Activated naive CD8-positive, alpha-beta T cell treated with anti-CD3 and anti-CD28 coated beads, Interleukin-2, amount 50 U/mL, for 24 hours (primary cell): ENCODE measurements at regions not wholly inside any gene's neighbourhood (a gene's known extent, or its start where the extent isn't known, plus 50 kb on each side); places are given as distances from the start of the nearest gene placed in this dataset.
"Not testable (repeated sequence)": the region's sequence is repeated elsewhere in the genome, so short reads cannot be mapped to it uniquely, and the experiment has no call there.

Source experiments
- ATAC-seq: fragments of 150-1000 bp; cut with Tn5 transposase; one replicate; pipeline ENCODE4 v1.10.0; 2021
- DNase-seq: peaks from one replicate; pipeline ENCODE4 v3.0.0; 2021
- H3K27ac Mint-ChIP-seq: one replicate; pipeline ENCODE4 v1.8.0; 2021; ENCODE audit warnings: mild to moderate bottlenecking, mixed read lengths
- H3K27me3 Mint-ChIP-seq: one replicate; pipeline ENCODE4 v1.8.0; 2021; ENCODE audit warnings: mixed read lengths
- H3K36me3 Mint-ChIP-seq: one replicate; pipeline ENCODE4 v1.8.0; 2021; ENCODE audit warnings: low read depth, mixed read lengths
- H3K4me1 Mint-ChIP-seq: one replicate; pipeline ENCODE4 v1.8.0; 2021; ENCODE audit warnings: mixed read lengths
- H3K4me3 Mint-ChIP-seq: one replicate; pipeline ENCODE4 v1.8.0; 2021; ENCODE audit warnings: mild to moderate bottlenecking, moderate library complexity, mixed read lengths
- H3K9me3 Mint-ChIP-seq: one replicate; pipeline ENCODE4 v1.8.0; 2021; ENCODE audit warnings: mixed read lengths

DNA sequence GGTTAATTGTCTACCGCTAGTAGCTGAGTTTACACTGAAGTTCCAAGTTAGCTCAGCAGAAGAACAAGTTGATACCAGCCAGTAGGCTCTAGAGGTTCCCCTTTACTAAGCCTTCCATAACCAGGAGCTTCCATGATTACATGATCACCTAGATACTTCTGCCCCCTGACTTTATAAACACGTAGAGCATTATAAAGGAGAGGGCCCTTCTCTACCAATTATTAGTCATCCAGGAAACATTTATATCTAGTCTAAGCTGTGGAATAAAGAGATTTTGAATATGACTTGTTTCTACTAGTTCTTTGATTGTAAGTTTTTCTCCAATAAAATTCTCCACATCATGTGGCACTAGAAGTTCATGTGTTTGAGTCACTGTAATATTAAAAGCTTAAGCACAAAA lies 818.1 kb upstream of the PCDH10 start:
- no peak for DNase-seq
- no peaks in the 10 kb centered on the region for H3K36me3 Mint-ChIP-seq
- peaks cover 7% of the 10 kb centered on the region for H3K9me3 Mint-ChIP-seq
- H3K27me3 Mint-ChIP-seq = no peaks in the 10 kb centered on the region
- no peak overlapping the region for H3K27ac Mint-ChIP-seq
- H3K4me1 Mint-ChIP-seq = no peaks in the 10 kb centered on the region
- H3K4me3 Mint-ChIP-seq = no peak overlapping the region
- no peak for ATAC-seq

DNA sequence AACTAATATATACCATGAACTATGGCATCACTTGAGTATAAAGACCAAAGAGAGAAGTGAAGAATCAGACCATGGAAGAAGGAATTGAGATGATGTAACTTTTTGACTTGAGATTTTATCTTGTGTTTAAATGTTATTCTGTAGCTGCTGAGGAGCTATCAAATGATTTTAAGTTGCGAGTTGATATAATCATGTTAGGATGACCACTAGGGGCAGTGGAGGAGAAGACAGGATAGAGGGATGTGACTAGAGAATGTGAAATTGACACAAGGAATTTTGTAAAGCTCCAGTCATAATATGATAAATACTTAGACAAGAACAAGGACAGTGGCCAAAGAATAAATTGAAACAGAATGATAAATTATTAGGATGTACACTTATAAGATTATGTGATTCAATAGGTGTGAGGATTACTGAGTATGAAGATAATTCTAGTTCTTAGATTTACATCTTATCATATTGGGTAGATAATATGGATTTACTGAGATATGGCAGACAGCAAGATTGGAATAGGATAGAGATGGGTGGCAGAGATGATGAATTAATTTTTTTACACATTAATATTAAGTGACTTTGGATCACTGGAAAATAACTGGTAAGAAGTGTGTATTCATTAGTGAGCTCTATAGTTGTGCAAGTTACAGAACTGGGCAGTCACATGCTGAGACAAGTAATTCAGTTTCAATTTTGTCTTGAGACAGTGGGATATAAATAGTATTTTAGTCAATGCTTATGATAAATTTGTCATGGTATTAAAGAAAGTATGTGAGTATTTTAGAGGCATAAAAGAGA lies 816.0 kb upstream of the PCDH10 start:
- no peak for ATAC-seq
- H3K36me3 Mint-ChIP-seq = no peaks in the 10 kb centered on the region
- H3K9me3 Mint-ChIP-seq = peaks cover 7% of the 10 kb centered on the region
- no peaks in the 10 kb centered on the region for H3K4me1 Mint-ChIP-seq
- no peaks in the 10 kb centered on the region for H3K27me3 Mint-ChIP-seq
- no peak overlapping the region for H3K27ac Mint-ChIP-seq
- no peak for DNase-seq
- no peak overlapping the region for H3K4me3 Mint-ChIP-seq

DNA sequence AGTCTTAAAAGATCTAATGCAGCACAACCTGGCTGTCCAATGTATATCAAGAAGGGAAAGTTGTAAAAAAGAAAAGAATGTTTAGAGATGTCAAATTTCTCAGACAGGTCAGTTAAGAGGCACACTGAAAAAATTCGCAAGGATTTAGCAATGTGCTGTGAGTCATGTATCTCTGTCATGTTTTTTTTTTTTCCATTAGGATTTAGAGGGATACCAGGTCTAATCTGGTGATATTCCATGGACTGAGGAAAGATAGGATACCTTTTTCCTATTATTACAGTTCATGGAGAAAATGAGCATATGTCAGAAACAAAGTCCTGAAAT lies 815.4 kb upstream of the PCDH10 start:
- ATAC-seq (no peak), DNase-seq (no peak)
- H3K4me1 Mint-ChIP-seq = no peaks in the 10 kb centered on the region
- peaks cover 7% of the 10 kb centered on the region for H3K9me3 Mint-ChIP-seq
- H3K4me3 Mint-ChIP-seq = no peak overlapping the region
- no peak overlapping the region for H3K27ac Mint-ChIP-seq
- H3K36me3 Mint-ChIP-seq = no peaks in the 10 kb centered on the region
- no peaks in the 10 kb centered on the region for H3K27me3 Mint-ChIP-seq

DNA sequence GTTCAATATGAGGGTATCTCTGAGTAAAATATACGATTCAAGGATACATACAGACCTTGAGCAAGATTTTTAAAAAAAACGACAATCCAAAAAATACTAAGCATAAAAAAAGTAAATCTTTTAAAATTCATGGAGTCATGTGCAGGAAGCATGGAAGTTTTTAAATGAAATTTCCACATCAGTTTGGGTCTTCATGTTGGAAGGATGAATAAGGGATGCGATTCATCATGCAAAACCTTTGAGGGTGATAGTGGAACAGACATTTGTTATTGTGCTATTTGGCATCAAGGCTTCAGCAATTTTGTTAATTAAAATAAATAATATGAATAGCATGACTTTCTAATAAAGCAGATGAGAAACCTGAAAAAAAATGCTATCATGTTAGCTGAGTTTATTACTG lies 815.0 kb upstream of the PCDH10 start:
- H3K4me1 Mint-ChIP-seq = no peaks in the 10 kb centered on the region
- no peak overlapping the region for H3K4me3 Mint-ChIP-seq
- no peak overlapping the region for H3K27ac Mint-ChIP-seq
- no peak for DNase-seq
- H3K36me3 Mint-ChIP-seq = no peaks in the 10 kb centered on the region
- no peaks in the 10 kb centered on the region for H3K27me3 Mint-ChIP-seq
- H3K9me3 Mint-ChIP-seq = peaks cover 7% of the 10 kb centered on the region
- ATAC-seq = no peak

DNA sequence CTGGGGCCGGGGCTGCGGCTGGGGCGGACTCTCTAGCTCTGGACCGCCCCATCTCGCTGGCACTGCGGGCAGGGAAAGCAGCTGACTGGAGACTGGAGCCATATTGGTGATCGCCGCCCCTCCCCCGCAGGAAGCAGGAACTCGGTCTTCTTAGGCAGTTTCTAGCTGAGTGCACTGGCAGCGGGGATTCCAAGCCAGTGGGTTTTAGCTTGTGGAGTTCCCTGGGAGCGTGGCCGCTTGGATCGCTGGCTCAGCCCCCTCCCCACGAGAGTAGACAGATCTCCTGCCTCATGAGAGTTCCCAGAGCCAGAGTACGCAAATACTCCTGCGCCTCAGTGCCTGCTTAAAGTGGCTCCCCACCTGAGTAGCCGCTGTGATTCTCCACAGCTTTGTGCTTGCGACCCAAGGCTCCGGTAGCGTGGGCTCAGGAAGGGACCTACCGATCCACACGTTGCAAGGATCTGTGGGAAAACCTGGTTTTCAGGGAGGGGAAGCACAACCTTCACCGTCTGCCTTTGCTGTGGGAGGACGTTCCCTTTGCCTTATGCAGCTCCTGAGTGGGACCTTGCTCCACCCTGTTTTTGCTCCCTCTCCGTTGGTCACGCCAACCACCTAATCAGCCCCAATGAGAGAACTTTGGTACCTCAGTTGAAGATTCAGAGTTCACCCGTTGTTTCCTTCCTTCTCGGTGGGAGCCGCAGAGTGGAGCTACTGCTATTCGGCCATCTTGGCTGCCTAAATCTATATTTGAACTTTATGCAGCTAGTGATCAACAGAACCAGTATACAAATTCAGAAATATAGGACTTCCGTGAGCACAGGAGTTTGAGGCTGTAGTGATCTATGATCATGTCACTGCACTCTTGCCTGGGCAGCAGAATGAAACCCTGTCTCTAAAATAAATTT lies 803.9 kb upstream of the PCDH10 start:
- Mint-ChIP-seq H3K9me3 (no peaks in the 10 kb centered on the region), H3K4me3 (no peak overlapping the region), H3K36me3 (no peaks in the 10 kb centered on the region), H3K27ac (no peak overlapping the region), H3K27me3 (no peaks in the 10 kb centered on the region), H3K4me1 (no peaks in the 10 kb centered on the region)
- ATAC-seq (no peak), DNase-seq (no peak)

DNA sequence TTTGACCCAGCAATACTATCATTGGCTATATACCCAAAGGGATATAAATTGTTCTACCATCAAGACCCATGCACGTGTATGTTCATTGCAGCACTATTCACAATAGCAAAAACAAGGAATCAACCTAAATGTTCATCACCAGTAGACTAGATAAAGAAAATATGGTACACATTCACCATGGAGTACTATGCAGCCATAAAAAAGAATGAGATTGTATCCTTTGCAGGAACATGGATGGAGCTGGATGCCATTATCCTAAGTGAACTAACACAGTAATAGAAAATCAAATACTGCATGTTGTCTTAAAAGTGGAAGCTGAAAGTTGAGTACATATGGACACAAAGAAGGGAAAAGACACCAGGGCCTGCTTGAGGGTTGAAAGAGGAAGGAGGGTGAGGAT lies 803.1 kb upstream of the PCDH10 start:
- ATAC-seq (no peak), DNase-seq (no peak)
- no peak overlapping the region for H3K27ac Mint-ChIP-seq
- no peaks in the 10 kb centered on the region for H3K36me3 Mint-ChIP-seq
- H3K9me3 Mint-ChIP-seq = no peaks in the 10 kb centered on the region
- no peaks in the 10 kb centered on the region for H3K27me3 Mint-ChIP-seq
- no peaks in the 10 kb centered on the region for H3K4me1 Mint-ChIP-seq
- H3K4me3 Mint-ChIP-seq = no peak overlapping the region

DNA sequence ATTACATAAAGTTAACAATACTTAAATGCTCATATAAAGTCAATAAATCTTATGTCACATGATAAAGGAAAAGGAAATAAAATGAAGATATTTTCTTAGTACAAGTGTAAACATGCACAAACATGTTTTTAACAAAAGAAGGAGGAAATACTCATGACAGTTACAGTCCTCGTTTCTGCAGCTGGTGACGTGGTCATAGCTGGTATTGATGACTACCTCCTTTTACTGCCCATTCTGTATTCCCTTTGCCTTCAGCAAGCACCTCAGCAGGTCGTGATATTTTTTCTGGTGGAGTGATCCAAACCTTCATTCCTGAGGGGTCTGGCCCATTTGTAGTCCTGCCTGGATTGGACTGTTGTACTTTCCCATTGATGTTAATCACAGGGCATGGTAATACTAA lies 797.5 kb upstream of the PCDH10 start:
- H3K27me3 Mint-ChIP-seq, DNase-seq, H3K27ac Mint-ChIP-seq: not testable (repeated sequence)

DNA sequence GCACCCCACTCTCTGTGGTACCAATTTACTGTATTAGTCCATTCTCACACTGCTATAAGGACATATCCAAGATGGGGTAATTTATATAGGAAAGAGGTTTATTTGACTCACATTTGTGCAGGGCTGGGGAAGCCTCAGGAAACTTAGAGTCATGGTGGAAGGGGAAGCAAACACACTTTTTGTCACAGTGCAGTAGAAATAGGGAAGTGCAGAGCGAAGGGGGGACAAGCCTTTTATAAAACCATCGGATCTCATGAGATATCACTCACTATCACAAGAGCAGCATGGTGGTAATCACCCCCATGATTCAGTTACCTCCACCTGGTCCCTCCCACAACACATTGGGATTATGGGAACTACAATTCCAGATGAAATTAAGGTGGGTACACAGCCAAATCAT lies 766.9 kb upstream of the PCDH10 start:
- Mint-ChIP-seq H3K27ac (no peak overlapping the region), H3K4me1 (no peaks in the 10 kb centered on the region), H3K9me3 (peaks cover 18% of the 10 kb centered on the region), H3K36me3 (no peaks in the 10 kb centered on the region), H3K27me3 (no peaks in the 10 kb centered on the region), H3K4me3 (no peak overlapping the region)
- no peak for DNase-seq
- no peak for ATAC-seq

More for the DNA sequence above, 797.5 kb upstream of the PCDH10 start:
- ATAC-seq, H3K9me3 Mint-ChIP-seq, H3K4me1 Mint-ChIP-seq, H3K36me3 Mint-ChIP-seq, H3K4me3 Mint-ChIP-seq: not testable (repeated sequence)

DNA sequence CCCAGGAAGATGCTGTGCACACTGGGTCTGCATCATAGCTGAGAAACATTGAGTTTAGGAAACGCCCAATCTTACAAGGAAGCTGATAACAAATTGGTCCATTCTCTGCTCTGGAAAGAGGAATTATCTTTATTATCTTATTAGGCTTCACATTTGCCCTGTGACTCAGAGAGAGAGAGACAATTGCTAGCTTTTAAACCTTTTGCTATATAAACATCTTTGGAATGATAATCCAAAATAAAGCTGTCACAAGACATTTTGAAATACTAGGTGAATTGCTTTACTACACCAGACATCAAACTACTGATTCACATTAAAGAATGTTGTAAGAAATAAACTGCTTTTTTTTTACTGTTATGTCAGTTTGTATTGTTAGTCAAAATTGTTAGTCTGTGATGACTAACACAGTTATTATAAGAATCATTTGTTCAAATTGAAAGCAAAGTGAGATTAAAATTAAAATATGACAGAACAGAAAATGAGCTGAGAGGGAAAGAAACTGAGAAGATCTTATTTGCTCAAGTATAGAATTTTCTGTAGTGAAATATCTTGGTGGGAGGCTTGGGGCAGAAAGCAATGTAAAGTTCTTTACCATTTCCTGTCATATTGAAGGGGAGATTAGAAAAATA lies 765.4 kb upstream of the PCDH10 start:
- Mint-ChIP-seq H3K4me3 (no peak overlapping the region), H3K27ac (no peak overlapping the region), H3K4me1 (no peaks in the 10 kb centered on the region), H3K9me3 (peaks cover 15% of the 10 kb centered on the region), H3K27me3 (no peaks in the 10 kb centered on the region), H3K36me3 (no peaks in the 10 kb centered on the region)
- DNase-seq (no peak), ATAC-seq (no peak)

DNA sequence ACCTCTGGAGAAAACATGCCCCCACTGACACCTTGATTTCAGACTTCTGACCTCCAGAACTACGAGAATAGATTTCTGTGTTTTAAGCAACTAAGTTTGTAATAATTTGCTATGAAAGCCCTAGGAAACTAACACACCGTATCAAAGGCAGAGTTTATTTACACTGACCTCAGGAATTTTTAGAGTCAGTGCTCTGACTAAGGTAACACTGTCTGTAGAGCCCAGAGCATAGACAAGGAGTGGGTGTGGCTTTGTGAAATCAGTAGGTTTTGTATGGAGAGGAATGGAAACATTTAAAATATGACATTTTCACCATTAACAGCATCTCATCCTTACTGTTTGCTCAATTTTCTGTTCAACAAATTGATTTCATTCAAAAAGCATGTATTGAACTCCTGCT lies 764.4 kb upstream of the PCDH10 start:
- peaks cover 16% of the 10 kb centered on the region for H3K9me3 Mint-ChIP-seq
- DNase-seq = no peak
- no peak overlapping the region for H3K27ac Mint-ChIP-seq
- no peaks in the 10 kb centered on the region for H3K4me1 Mint-ChIP-seq
- H3K4me3 Mint-ChIP-seq = no peak overlapping the region
- no peak for ATAC-seq
- no peaks in the 10 kb centered on the region for H3K27me3 Mint-ChIP-seq
- no peaks in the 10 kb centered on the region for H3K36me3 Mint-ChIP-seq

DNA sequence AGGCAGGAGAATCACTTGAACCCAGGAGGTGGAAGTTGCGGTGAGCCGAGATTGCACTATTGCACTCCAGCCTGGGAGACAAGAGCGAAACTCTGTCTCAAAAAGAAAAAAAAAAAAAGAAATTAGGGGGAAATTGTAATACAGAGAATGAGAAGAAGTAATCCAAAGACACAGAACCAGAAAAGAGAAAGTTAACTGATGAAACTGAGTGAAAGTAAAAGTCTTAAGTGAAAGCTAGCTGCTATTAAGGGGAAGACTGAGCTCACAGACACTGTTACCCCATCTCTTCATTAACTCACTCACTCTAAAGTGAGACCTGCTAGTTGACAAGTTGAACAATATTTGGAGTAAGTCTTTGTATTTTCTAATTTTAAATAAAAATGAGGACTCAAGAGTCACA lies 763.0 kb upstream of the PCDH10 start:
- peaks cover 13% of the 10 kb centered on the region for H3K9me3 Mint-ChIP-seq
- no peak for ATAC-seq

DNA sequence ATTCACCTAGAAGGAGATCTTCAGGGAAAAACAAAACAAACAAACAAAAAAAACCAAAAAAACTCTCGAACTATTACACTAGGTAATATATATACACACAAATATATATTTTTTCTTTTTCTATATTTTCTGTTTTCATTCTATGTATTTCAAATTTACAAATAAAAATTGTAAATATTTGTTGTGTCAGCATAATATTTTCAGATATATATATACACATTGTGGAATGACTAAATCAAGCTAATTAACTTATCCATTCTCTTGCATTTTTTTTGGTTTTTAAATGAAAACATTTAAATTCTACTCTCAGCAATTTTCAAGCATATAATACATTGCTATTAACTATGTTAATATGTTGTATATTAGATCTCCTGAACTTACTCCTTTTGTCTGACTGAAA lies 762.0 kb upstream of the PCDH10 start:
- no peaks in the 10 kb centered on the region for H3K27me3 Mint-ChIP-seq
- no peak overlapping the region for H3K27ac Mint-ChIP-seq
- H3K4me3 Mint-ChIP-seq = no peak overlapping the region
- no peaks in the 10 kb centered on the region for H3K4me1 Mint-ChIP-seq
- no peaks in the 10 kb centered on the region for H3K36me3 Mint-ChIP-seq
- no peak for DNase-seq
- no peak for ATAC-seq
- H3K9me3 Mint-ChIP-seq = peaks cover 13% of the 10 kb centered on the region

More for the DNA sequence above, 763.0 kb upstream of the PCDH10 start:
- Mint-ChIP-seq H3K27ac (no peak overlapping the region), H3K27me3 (no peaks in the 10 kb centered on the region), H3K4me3 (no peak overlapping the region), H3K36me3 (no peaks in the 10 kb centered on the region), H3K4me1 (no peaks in the 10 kb centered on the region)
- no peak for DNase-seq

DNA sequence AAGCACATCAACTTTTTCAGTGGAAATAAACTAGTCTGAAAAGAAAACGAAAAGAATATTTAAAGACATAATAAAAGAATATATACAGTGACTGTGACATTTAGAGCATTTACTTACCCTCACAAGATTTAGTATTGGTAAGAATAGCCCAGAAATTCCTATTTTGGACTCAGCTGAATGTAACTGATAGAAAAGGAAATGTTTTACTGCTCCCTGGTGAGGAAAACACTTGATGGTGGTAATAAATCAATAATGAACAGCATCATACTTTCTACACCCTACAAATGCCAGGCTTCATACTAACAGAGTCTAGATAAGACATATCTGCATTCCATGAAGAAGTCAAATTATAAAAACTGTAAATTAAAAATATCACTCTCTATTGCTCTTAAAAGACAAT lies 753.5 kb upstream of the PCDH10 start:
- H3K27ac Mint-ChIP-seq = no peak overlapping the region
- H3K36me3 Mint-ChIP-seq = no peaks in the 10 kb centered on the region
- ATAC-seq (no peak), DNase-seq (no peak)
- H3K9me3 Mint-ChIP-seq = peaks cover 6% of the 10 kb centered on the region
- no peak overlapping the region for H3K4me3 Mint-ChIP-seq
- no peaks in the 10 kb centered on the region for H3K4me1 Mint-ChIP-seq
- no peaks in the 10 kb centered on the region for H3K27me3 Mint-ChIP-seq

DNA sequence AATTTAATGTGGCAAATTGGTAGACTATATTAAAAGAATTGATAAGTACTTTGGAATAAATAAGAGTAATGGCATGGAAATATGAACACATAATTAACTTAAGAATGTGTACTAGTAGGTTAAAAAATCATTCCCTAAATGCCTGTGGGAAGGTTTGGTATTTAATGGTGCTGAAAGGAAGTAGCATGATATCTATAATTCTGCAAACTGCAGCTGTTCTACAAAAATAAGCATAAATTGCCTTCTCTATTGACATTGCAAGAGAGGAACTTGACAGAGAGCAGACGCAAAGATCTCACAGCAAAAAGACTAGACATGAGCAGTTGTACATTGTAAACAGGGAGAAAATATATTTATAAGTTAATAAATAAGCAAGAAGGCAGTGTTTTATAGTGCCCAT lies 752.5 kb upstream of the PCDH10 start:
- Mint-ChIP-seq H3K4me1 (no peaks in the 10 kb centered on the region), H3K27ac (no peak overlapping the region), H3K4me3 (no peak overlapping the region), H3K9me3 (peaks cover 6% of the 10 kb centered on the region), H3K27me3 (no peaks in the 10 kb centered on the region), H3K36me3 (no peaks in the 10 kb centered on the region)
- DNase-seq = no peak
- ATAC-seq = no peak

DNA sequence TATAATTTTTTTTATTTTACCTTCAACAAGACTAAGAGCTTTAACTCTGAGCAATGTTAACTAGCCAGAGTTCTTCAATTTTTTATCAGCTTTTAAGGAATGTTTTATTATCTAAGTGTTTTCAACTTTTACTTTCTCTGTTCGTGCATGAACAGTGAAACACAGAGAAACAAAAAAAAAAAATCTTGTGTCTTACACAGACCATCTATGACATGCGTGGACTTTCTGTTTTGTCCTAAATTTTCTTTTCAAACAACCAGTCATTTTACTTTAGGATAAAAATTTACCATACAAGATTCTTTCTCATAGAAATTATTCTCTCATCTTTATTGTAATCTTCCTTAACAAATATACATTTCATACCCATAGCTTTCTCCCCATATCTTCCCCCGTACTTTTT lies 731.9 kb upstream of the PCDH10 start:
- DNase-seq (no peak), ATAC-seq (no peak)
- Mint-ChIP-seq H3K9me3 (peaks cover 28% of the 10 kb centered on the region), H3K36me3 (no peaks in the 10 kb centered on the region), H3K4me1 (no peaks in the 10 kb centered on the region), H3K4me3 (no peak overlapping the region), H3K27me3 (no peaks in the 10 kb centered on the region), H3K27ac (no peak overlapping the region)
